Coronary artery (tissue), 2 donors: ENCODE measurements at regions not wholly inside any gene's neighbourhood (a gene's known extent, or its start where the extent isn't known, plus 50 kb on each side); places are given as distances from the start of the nearest gene placed in this dataset.

Experiments used
- DNase-seq: peaks from one replicate; pipeline ENCODE4 v3.0.0-alpha.2; 2017; ENCODE audit warnings: low spot score
- H3K27ac ChIP-seq, 2 donors: fragments of 200-600 bp; sonication (generic); one replicate each; pipeline ENCODE4 v1.5.1; 2016 to 2019
- H3K4me3 ChIP-seq: fragments of 200-600 bp; sonication (generic); 2 replicates; pipeline ENCODE4 v1.5.1; 2016; ENCODE audit warnings: mild to moderate bottlenecking, moderate library complexity
- TF ChIP-seq, protein P1 (sequence below): fragments of 200-600 bp; sonication (generic); IDR thresholded peaks from one replicate; pipeline ENCODE4 v1.5.1; 2019; ENCODE audit warnings: antibody characterized with exemption

DNA sequence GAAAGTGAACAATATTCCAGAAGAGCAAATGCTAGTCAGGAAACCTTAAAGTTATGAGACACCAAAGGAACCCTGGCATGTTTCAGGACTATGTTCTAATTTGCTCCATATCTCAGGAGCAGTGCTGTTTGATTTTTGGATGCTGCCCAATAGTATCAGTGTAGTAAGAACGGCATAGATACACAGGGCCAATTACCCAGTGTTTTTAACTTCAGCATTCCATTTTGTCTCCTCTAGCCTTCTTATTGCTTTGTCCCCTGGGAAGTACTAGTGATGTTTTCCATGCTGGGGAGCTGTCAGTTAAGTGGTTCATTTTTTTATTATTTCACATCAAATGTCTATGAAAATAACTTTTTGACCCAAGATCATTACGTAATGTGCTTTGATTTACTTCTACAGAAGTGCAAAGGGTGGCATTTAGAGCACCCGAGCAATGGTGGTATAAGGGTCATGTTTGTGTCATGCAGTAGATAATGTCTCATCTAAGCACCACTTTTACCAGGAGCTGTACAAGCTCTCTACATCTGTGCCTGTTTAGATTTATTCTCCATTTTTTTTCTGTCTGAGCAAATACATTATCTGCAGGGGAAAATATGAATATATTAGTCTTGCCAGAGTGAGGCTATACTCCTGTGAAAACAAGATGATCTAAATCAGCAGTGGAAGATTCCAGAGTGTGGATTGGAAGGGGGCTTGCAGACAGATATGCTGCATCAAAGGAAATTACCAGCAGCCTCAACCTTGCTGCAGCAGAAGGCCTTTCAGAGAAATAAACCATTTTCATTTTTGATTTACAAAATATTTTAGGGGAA, 198.8 kb upstream of the OPRM1 start:
- no peak overlapping the region for H3K27ac ChIP-seq
- H3K4me3 ChIP-seq: no peak overlapping the region
- DNase-seq: no peak
- TF ChIP-seq, protein P1, sequence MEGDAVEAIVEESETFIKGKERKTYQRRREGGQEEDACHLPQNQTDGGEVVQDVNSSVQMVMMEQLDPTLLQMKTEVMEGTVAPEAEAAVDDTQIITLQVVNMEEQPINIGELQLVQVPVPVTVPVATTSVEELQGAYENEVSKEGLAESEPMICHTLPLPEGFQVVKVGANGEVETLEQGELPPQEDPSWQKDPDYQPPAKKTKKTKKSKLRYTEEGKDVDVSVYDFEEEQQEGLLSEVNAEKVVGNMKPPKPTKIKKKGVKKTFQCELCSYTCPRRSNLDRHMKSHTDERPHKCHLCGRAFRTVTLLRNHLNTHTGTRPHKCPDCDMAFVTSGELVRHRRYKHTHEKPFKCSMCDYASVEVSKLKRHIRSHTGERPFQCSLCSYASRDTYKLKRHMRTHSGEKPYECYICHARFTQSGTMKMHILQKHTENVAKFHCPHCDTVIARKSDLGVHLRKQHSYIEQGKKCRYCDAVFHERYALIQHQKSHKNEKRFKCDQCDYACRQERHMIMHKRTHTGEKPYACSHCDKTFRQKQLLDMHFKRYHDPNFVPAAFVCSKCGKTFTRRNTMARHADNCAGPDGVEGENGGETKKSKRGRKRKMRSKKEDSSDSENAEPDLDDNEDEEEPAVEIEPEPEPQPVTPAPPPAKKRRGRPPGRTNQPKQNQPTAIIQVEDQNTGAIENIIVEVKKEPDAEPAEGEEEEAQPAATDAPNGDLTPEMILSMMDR: no peak

DNA sequence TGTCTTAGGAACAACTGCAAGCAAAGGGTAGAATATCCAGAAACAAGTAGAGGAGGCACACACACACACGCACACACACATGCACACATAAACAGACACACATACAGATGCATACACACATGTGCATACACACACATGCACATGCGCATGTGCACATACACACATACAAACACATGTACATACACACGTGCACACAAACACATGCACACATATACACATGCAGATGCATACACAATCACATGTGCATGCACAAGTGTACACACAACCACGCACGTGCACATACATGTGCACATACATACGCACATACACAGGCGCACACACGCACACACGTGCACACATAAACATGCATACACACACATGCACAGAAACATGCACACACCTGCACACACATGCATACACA, 206.5 kb upstream of the OPRM1 start:
- Histone ChIP-seq H3K27ac (no peak overlapping the region), H3K4me3 (no peak overlapping the region)
- TF ChIP-seq, protein P1: no peak
- DNase-seq: no peak

DNA sequence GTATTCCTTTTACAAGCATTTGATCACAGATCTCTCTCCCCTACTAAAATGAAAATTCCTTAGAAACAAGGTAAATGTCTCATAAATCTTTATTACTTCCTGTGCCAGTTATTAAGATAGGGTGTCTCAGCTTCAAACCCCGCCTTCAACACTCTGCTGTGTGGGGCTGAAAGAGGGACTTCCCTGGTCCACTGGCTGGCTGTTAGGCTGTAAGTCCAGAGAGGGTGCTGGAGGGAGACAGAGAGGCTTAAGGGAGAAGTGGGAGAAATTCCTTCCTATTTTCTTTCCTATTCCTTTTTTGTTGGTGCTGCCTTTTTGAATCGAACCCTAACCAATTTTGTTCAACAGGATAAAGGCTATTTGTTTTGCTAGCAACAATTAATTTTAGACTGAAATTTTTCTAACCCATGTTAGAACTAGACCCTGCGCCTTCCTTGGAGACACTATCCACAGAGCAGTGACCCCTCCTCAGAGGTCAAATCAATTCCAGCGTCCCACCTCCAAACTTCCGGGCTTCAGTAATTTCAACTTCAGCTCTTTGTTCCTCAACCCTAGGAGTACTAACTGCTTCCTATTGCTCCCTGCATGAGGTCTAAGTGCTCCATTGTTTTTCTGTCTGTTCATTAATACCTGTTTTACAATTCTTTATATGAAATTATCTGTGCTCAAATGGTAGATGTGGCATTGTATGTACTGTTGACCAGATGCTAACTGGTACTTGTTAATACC, 207.5 kb upstream of the OPRM1 start:
- no peak for DNase-seq
- TF ChIP-seq, protein P1: no peak
- Histone ChIP-seq H3K4me3 (no peak overlapping the region), H3K27ac (no peak overlapping the region)

DNA sequence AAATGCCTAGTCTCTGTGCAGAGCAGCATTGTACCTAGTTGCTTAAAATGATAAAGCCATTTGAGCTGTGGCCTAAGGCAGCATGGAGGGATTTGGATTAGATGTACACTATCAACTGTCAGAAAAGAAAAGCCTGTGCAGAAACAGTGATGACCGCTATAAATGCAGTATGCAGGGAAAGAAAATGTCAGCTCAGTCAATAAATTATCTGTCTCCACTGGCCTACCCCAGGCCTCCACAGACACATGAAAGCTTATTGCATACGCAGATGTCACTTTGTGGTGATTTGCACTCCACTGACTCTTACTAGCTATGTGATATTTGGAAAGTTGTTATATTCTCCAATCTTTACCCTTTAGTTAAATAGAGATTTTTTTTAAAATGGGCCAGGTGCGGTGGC, 221.9 kb upstream of the OPRM1 start:
- no peak overlapping the region for H3K27ac ChIP-seq
- H3K4me3 ChIP-seq: no peak overlapping the region
- TF ChIP-seq, protein P1: no peak
- no peak for DNase-seq

DNA sequence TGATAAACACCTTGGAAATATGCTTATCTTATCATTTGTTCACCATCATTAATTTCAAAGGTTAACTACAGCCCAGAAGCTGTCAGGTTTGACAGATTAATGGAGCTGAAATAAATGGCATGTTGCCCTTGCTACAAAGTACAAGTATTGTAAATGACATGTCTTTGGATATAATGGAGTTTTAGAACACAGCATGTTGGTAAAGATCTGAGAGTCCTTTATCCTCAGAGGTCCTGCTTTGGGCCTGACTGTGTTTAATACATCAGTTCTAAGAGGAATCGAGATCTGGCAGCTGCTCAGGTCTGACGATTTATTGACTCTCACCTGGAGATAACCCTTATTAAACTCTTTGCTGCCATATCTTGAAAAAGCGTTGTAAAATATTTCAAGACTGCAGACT, 222.7 kb upstream of the OPRM1 start:
- DNase-seq: no peak
- Histone ChIP-seq H3K27ac (no peak overlapping the region), H3K4me3 (no peak overlapping the region)
- TF ChIP-seq, protein P1: no peak

DNA sequence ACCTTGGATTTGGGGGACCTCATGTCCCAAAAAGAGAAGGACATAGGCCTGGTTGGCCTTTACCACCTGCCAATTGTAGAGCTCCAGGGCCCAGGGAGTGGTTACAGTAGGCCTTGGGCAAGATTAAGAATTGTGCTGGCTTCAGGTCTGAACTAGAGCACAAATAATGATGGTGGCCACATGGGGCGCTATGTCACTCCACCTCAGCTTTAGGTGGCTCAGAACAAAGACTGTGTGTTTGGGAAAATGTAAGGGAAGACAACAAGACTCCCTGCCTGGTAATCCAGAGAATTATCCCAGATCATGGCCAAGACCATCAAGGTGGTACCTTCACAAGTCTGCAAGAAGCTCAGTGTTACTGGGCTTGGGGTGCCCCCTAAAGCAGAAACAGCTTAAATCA, 224.9 kb upstream of the OPRM1 start:
- no peak overlapping the region for H3K27ac ChIP-seq
- DNase-seq: no peak
- no peak overlapping the region for H3K4me3 ChIP-seq
- TF ChIP-seq, protein P1: no peak
